ENCODE measurements at regions not wholly inside any gene's neighbourhood (a gene's known extent, or its start where the extent isn't known, plus 50 kb on each side); places are given as distances from the start of the nearest gene placed in this dataset.
A peak's percentile ranks its signal among the peaks of the same experiment; 100 is the strongest.

DNA sequence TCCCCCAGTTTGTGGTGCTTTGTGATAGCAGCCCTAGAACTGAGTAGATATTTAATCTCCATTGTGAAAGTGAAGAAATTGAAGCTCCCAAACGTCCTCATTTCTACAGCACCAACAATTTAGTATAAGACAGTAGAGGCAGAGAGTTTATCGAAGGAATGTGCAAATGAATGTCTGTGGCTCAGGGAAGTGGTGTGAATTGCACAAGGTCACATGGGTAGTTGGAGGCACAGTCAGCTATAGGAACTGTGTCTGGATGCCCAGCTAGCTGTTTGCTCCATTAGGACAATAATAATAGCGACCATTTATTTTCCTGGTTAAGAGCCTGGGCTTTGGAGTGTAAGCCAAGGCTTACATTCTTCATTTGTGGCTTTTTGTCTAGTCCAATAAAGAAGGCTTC, 144.4 kb upstream of the USP24 start:
- Mint-ChIP-seq H3K4me3 (no peak overlapping the region), H3K27me3 (ENCODE audit: low read depth) (peaks cover 7% of the 10 kb centered on the region), H3K4me1 (ENCODE audit: low read depth) (peaks cover 10% of the 10 kb centered on the region), H3K36me3 (ENCODE audit: insufficient read depth) (no peaks in the 10 kb centered on the region), H3K9me3 (no peaks in the 10 kb centered on the region)
- ATAC-seq = no peak
- DNase-seq = no peak

DNA sequence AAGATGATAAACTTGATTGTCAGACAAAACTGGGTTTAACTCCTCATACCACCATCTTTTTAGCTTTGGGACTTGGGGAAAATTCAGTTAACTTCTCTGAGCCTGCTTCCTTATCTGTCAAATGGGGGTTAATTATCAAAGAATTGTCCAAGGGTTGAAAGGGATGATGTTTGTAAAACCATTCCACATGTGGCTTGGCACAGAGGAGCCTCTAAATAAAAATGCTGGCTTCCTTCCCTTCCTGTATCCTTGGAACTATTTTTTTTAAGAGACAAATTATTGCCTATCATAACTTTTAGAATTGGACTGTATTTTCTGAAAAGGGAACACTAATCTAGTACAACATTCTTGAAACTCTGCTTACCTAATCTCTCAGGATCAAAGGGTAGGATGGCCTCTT, 143.4 kb upstream of the USP24 start:
- Mint-ChIP-seq H3K36me3 (ENCODE audit: insufficient read depth) (no peaks in the 10 kb centered on the region), H3K4me3 (no peak overlapping the region), H3K4me1 (ENCODE audit: low read depth) (peaks cover 8% of the 10 kb centered on the region), H3K27me3 (ENCODE audit: low read depth) (peaks cover 7% of the 10 kb centered on the region), H3K9me3 (no peaks in the 10 kb centered on the region)
- no peak for ATAC-seq
- no peak for DNase-seq

DNA sequence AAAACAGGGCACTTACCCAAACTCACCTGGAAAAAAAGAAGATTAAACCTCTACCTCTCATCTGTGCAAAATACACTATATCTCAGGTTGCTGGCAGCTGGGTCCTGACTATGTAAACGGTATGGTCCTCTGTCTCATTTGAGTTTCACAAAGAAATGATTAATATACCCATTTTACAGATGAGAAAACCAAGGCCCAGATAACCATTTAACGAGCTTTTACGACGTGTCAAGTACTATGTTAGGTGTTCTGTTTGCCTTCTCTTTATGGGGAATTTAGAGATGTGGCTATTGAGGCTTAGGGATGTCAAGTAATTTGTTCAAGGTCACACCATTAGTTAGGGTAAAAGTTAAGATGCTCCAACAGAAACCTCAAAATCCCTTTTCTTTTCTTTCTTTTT, 140.4 kb upstream of the USP24 start:
- Mint-ChIP-seq H3K4me3 (no peak overlapping the region), H3K36me3 (ENCODE audit: insufficient read depth) (no peaks in the 10 kb centered on the region), H3K27me3 (ENCODE audit: low read depth) (peaks cover 14% of the 10 kb centered on the region), H3K9me3 (no peaks in the 10 kb centered on the region), H3K4me1 (ENCODE audit: low read depth) (no peaks in the 10 kb centered on the region)
- ATAC-seq = no peak
- DNase-seq = no peak

DNA sequence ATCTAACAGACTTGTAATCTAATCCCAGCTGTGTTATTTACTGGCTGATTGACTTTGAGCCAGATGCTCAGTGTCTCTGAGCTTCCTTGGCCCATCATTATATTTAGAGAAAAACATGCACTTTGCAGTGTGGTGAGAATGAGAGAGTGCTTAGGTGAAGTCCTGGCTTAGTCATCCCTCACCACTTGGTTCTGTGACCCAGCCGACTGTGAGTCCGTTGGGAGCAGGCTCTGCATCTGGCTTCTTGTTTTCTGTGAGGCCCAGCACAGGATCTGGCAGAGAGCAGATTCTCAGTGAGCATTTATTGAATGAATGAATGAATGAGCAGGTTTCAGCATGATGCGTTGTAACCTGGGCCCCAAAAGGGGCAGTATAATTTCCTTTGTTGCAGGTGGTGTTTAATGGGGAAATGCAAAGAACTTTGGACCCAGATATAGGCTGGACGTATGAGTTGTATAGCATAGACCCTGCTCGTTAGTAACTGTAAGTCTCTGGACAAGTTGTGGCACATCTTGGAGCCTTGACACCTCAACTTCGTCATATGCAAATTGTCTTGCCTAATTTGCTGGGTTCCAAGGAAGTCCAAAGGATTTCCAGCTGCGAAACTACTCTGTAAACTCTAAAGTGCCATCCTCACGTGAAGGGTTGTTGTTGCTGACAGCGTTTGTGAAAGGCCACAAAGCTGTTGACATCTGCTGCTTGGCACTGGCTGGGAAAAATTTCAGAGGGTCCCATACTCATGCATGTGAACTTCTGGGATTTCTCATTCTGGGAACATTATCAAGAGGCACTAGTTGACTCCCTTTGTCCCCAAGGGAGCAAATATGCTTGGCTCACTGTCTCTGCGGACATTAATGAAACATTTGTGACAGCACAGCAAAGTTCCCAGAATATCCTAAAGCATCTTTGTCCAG, 138.8 kb upstream of the USP24 start:
- Mint-ChIP-seq H3K27me3 (ENCODE audit: low read depth) (peaks cover 15% of the 10 kb centered on the region), H3K36me3 (ENCODE audit: insufficient read depth) (no peaks in the 10 kb centered on the region), H3K4me3 (no peak overlapping the region), H3K9me3 (no peaks in the 10 kb centered on the region), H3K4me1 (ENCODE audit: low read depth) (no peaks in the 10 kb centered on the region)
- ATAC-seq (no peak), DNase-seq (no peak)

DNA sequence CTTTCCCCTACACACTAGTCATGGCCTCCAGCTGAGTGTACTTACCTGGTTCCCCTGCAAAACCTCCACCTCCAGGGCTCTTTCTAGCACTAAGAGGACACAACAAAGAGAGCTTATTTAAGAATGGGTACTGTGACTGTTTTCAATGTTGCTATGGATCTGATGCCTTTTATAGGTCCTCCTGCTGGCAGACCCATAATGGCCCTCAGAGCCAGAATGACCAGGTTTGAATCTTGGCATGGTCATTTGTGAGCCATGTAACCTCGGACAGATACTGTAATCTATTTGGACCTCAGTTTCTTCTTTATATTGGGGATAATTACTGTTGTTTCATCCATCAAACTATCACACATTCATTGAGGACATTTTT, 137.6 kb upstream of the USP24 start:
- Mint-ChIP-seq H3K36me3 (ENCODE audit: insufficient read depth) (no peaks in the 10 kb centered on the region), H3K4me1 (ENCODE audit: low read depth) (no peaks in the 10 kb centered on the region), H3K9me3 (no peaks in the 10 kb centered on the region), H3K4me3 (no peak overlapping the region), H3K27me3 (ENCODE audit: low read depth) (peaks cover 20% of the 10 kb centered on the region)
- DNase-seq = no peak
- no peak for ATAC-seq

DNA sequence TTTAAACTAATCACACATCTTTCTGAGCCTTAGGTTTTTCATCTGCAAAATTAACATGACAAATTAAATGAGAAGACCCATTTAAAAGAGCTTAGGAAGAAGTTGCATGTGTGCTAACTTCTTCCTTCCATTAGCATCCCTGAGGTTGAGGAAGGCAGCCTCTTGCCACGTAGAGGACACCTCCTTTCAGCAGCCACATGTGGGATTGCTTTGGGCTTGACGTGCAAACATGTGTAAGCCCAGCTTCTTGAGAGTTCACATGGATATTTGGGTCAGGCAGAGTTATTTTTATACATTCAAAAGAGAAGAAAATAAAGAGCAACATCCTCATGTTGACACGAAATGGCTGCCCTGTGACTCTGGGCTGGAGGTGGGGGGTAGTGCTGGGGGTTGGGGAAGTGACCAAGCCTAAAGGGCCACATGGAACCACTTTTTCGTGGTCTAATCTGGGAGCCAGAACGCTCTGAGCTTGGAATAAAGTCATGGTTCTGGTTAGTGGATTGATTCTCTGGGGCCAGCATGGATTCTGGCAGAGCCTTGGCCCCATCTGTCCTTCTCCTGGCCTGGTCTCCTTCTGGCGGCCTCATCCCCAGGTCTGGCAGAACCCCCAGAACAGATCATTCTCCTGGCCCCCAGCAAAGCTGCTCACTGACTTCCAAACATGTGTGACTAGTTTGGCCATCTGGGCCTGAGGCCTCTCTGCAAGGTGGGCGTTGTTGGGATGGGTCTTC, 137.1 kb upstream of the USP24 start:
- ATAC-seq (no peak), DNase-seq (no peak)
- no peaks in the 10 kb centered on the region for H3K36me3 Mint-ChIP-seq (ENCODE audit: insufficient read depth)
- no peak overlapping the region for H3K4me3 Mint-ChIP-seq
- H3K27me3 Mint-ChIP-seq (ENCODE audit: low read depth) = peaks cover 20% of the 10 kb centered on the region
- H3K9me3 Mint-ChIP-seq = no peaks in the 10 kb centered on the region
- no peaks in the 10 kb centered on the region for H3K4me1 Mint-ChIP-seq (ENCODE audit: low read depth)

DNA sequence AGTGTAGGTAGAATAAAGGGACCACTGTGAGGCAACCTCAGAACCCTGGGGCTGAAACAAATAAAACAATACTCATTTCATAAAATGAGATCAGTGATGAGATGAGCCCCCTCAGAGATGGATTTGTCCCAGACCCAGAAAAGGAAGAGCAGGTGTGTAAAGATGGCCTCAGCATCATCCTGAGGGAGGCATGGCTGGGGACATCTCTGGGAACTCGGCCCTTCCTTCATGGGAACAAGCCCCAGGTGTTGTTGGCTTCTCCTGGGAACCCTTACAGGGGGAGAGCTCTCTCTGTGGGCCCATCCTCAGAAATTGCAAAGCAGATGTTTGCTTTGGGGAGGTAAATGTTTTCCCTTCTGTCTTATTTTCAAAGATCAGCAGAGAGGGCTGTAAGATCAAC, 133.2 kb upstream of the USP24 start:
- ATAC-seq (no peak), DNase-seq (no peak)
- Mint-ChIP-seq H3K36me3 (ENCODE audit: insufficient read depth) (no peaks in the 10 kb centered on the region), H3K4me1 (ENCODE audit: low read depth) (no peaks in the 10 kb centered on the region), H3K4me3 (no peak overlapping the region), H3K27me3 (ENCODE audit: low read depth) (peaks cover 20% of the 10 kb centered on the region), H3K9me3 (no peaks in the 10 kb centered on the region)

DNA sequence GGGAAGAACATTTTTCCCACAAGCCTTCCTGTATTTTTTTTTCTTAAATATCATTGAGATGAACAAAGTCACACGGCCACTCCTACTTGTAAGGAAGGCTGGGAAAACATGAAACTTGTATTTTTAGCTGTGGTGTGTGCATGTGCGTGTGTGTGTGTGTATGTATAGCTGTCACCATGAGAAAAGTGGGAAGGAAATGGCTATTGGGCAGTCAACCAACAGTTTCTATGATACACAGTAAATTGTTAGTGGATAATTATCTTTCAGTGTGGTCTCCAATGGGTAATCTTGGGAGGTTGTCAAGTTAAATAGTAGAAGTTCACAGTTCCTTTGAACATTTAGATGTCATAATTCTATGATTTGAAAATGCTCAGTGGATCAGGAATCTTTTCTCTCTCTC, 132.7 kb upstream of the USP24 start:
- H3K4me1 Mint-ChIP-seq (ENCODE audit: low read depth) = no peaks in the 10 kb centered on the region
- peaks cover 20% of the 10 kb centered on the region for H3K27me3 Mint-ChIP-seq (ENCODE audit: low read depth)
- DNase-seq = no peak
- no peak overlapping the region for H3K4me3 Mint-ChIP-seq
- no peak for ATAC-seq
- H3K36me3 Mint-ChIP-seq (ENCODE audit: insufficient read depth) = no peaks in the 10 kb centered on the region
- no peaks in the 10 kb centered on the region for H3K9me3 Mint-ChIP-seq

DNA sequence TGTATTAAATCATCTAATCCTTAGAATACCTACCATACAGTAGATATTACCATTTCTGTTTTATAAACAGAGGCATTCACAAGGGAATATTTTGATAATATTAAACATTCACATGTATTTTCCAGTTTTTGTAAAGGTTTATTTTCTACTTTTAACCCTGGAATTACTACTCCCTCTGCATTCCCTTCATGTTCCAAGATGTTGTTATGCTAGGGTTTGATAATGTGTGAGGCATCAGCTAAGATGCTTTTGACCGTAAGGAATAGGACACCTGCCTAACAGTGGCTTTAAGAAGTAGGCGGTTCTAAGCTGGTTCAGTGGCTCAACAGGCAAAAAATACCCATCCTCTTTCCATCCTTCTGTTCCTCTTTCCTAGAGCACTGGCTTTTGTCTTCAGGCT, 131.9 kb upstream of the USP24 start:
- H3K4me3 Mint-ChIP-seq = no peak overlapping the region
- no peaks in the 10 kb centered on the region for H3K4me1 Mint-ChIP-seq (ENCODE audit: low read depth)
- no peak for DNase-seq
- peaks cover 20% of the 10 kb centered on the region for H3K27me3 Mint-ChIP-seq (ENCODE audit: low read depth)
- H3K36me3 Mint-ChIP-seq (ENCODE audit: insufficient read depth) = no peaks in the 10 kb centered on the region
- no peaks in the 10 kb centered on the region for H3K9me3 Mint-ChIP-seq
- ATAC-seq = no peak

DNA sequence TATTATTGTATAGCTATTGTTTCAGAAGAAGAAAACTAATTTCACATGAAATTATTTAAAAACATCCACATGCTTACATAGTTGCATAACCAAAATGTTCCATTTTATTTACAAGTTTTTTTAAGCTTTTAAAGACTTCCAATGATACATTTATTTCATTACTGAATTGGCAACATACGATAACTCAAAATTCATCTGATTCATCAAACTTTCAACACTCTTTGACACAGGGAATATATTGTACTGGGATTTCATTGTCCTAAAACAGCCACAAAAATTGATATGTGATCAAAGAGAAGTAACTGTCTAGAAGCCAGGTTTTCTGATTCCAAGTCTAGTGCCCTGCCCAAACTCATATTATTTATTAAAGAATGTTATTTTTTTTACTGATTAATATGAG, 131.4 kb upstream of the USP24 start:
- Mint-ChIP-seq H3K4me3 (no peak overlapping the region), H3K9me3 (no peaks in the 10 kb centered on the region), H3K27me3 (ENCODE audit: low read depth) (peaks cover 17% of the 10 kb centered on the region), H3K36me3 (ENCODE audit: insufficient read depth) (no peaks in the 10 kb centered on the region), H3K4me1 (ENCODE audit: low read depth) (no peaks in the 10 kb centered on the region)
- DNase-seq = no peak
- no peak for ATAC-seq

DNA sequence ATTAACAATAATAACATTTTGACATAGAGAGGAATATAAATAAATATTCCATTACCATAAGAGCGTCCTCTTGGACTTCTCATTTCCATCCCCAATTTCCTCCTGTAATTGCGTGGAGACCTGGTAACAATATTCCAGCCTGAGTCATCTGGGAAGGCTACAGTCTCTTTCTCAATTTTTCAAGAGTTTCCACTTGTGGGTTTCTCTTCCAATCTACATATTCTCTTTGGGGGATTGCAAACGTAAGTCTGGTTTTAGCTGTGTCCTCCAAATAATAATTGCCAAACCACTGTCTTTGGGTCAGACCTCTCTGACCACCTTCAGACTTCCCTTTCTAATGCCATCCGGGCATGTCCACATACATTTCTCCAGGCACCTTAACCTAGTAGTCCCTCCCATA, 124.5 kb upstream of the USP24 start:
- Mint-ChIP-seq H3K9me3 (peaks cover 14% of the 10 kb centered on the region), H3K4me3 (no peak overlapping the region), H3K4me1 (ENCODE audit: low read depth) (no peaks in the 10 kb centered on the region), H3K36me3 (ENCODE audit: insufficient read depth) (no peaks in the 10 kb centered on the region), H3K27me3 (ENCODE audit: low read depth) (no peaks in the 10 kb centered on the region)
- no peak for DNase-seq
- no peak for ATAC-seq

DNA sequence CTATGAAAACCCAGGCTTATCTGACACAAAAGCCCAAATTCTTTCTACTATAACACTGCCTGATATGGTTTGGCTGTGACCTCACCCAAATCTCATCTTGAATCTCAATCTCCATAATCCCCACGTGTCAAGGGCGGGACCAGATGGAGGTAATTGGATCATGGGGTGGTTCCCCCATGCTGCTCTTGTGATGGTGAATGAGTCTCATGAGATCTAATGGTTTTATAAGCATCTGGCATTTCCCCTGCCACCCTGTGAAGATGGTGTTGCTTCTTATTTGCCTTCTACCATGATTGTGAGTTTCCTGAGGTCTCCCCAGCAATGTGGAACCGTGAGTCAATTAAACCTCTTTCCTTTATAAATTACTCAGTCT, 123.3 kb upstream of the USP24 start:
- Mint-ChIP-seq H3K9me3 (peaks cover 14% of the 10 kb centered on the region), H3K27me3 (ENCODE audit: low read depth) (no peaks in the 10 kb centered on the region), H3K4me1 (ENCODE audit: low read depth) (no peaks in the 10 kb centered on the region), H3K4me3 (no peak overlapping the region), H3K36me3 (ENCODE audit: insufficient read depth) (no peaks in the 10 kb centered on the region)
- no peak for DNase-seq
- ATAC-seq = peak; percentile 58 to 73

DNA sequence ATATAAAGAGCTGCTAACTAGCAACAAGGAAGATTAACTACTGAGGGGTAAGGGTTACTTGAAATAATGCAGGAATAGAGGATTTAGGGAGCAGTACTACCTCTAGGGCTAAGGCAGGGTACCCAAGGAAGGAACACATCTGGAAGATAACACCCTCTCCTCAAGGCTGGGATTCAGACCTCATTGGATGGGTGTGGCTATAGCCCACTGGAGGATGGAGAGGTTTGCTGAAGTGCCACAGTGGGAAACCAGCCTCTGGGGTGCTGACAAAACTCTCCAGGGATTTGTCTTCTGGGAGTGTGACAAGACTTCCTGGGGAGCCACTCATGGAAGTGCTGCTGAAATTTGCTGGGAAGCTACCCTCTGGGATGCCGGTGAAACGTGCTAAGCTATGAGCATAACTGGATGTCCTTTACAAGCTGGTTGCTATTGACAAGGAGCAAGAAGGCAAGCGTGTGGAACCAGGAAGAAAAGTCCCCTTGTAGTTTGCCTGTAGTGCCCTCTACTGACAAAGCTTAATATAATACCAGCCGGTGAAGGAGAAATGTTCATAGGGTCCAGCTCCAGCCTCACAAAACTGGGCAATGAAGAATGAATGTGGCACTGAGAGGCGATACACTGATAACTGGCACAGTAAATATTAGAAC, 122.8 kb upstream of the USP24 start:
- DNase-seq (no peak), ATAC-seq (peak in 1 of 2 donors; percentile 25)
- Mint-ChIP-seq H3K9me3 (peaks cover 14% of the 10 kb centered on the region), H3K4me1 (ENCODE audit: low read depth) (no peaks in the 10 kb centered on the region), H3K4me3 (no peak overlapping the region), H3K36me3 (ENCODE audit: insufficient read depth) (no peaks in the 10 kb centered on the region), H3K27me3 (ENCODE audit: low read depth) (no peaks in the 10 kb centered on the region)

DNA sequence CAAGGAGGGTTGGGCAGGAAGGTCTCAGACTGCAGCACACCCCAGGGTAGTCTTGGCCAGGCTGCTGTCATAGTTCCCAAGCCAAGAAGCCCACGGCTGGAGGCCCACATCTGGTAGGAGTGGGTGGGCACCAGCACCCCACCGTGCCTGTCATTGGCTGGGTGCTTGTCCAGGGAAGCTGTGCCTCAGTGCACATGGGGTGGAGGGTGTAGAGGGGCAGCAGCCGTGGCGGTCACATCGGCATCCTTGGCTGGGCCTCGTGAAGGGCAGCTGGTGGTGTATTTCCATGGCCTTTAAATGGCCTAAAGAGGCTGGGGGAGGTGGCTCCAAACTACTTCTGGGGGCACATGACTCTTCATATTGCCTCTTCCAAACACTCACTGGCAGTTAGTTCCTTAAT, 119.6 kb upstream of the USP24 start:
- DNase-seq = no peak
- H3K4me3 Mint-ChIP-seq = no peak overlapping the region
- H3K9me3 Mint-ChIP-seq = peaks cover 1% of the 10 kb centered on the region
- no peaks in the 10 kb centered on the region for H3K36me3 Mint-ChIP-seq (ENCODE audit: insufficient read depth)
- H3K27me3 Mint-ChIP-seq (ENCODE audit: low read depth) = no peaks in the 10 kb centered on the region
- H3K4me1 Mint-ChIP-seq (ENCODE audit: low read depth) = no peaks in the 10 kb centered on the region
- ATAC-seq = no peak

DNA sequence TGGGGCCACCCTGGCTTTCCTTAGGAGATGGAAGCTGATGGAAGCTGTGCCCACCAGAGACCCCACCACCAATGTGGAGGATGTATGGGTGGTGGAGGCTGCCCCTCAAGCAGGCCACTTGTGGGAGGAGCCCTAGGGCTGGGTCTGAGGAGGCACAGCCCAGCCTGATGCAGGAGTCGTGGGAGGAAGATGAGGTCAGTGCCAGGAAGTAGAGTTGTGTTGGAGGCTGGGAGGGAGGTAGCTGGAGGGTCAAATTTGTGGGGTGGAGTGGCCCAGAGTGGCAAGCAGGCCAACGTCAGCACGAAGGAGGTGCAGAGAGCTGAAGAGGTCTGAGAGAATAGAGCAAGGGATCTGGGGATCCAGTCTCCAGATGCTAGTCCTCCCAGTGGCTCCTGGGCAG, 119.0 kb upstream of the USP24 start:
- no peak for DNase-seq
- H3K27me3 Mint-ChIP-seq (ENCODE audit: low read depth) = no peaks in the 10 kb centered on the region
- ATAC-seq = no peak
- H3K9me3 Mint-ChIP-seq = no peaks in the 10 kb centered on the region
- no peaks in the 10 kb centered on the region for H3K4me1 Mint-ChIP-seq (ENCODE audit: low read depth)
- H3K36me3 Mint-ChIP-seq (ENCODE audit: insufficient read depth) = no peaks in the 10 kb centered on the region
- no peak overlapping the region for H3K4me3 Mint-ChIP-seq
